Colonic mucosa (tissue), 4 donors: ENCODE measurements at regions not wholly inside any gene's neighbourhood (a gene's known extent, or its start where the extent isn't known, plus 50 kb on each side); places are given as distances from the start of the nearest gene placed in this dataset.

Experiments
- DNase-seq: peaks from one replicate; pipeline ENCODE4 v3.0.0-alpha.2; 2020
- H3K27ac ChIP-seq: fragments of 200-600 bp; one replicate; pipeline ENCODE4 v1.8.0; 2021
- H3K27me3 ChIP-seq: fragments of 200-600 bp; one replicate; pipeline ENCODE4 v1.8.0; 2021
- H3K36me3 ChIP-seq: fragments of 200-600 bp; one replicate; pipeline ENCODE4 v1.8.0; 2021
- H3K4me1 ChIP-seq: fragments of 200-600 bp; one replicate; pipeline ENCODE4 v1.8.0; 2021; ENCODE audit warnings: mild to moderate bottlenecking
- H3K4me3 ChIP-seq: fragments of 200-600 bp; one replicate; pipeline ENCODE4 v1.8.0; 2021
- H3K9ac ChIP-seq, 2 donors: one replicate each; pipeline ENCODE4 v1.7.0; 2013; ENCODE audit warnings: control low read depth in 2 of 2, low read depth in 2 of 2, low read length in 2 of 2
- H3K9me3 ChIP-seq: fragments of 200-600 bp; one replicate; pipeline ENCODE4 v1.8.0; 2021
- intact Hi-C: fragments of 100-400 bp; cut with DNase I; formaldehyde crosslinking; loops from one replicate; pipeline ENCODE4 v1.14.1; 2022
- TF ChIP-seq, protein P1 (sequence below): fragments of 200-600 bp; IDR thresholded peaks from one replicate; pipeline ENCODE4 v1.8.0; 2022; ENCODE audit warnings: antibody characterized with exemption, mild to moderate bottlenecking
- donor health status: healthy.
- donor health status: DM: no; HTN: no; CAD: no.
- donor health status: DM: no; HTN: no; CAD: no.

DNA sequence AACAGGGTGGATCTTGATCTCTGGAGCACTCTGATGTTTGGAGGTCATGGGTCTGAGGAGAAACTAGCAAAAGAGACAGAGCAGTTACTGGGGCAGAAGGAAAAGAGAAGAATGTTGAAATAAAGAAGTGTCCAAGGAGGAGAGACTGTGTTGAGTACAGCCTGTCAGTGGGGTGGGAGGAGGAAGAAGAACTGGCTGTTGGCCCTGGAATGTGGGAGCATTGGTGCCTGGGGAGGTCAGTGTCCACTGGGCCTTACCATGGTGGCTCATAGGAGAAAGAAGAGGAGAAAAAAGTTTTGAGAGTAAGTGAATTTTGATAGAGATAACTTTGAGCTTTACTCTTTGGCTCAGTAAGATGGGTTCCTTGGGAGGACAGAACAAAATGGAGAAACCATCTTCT, 499.0 kb downstream of the TXNL1 start:
- Histone ChIP-seq H3K27ac (peak overlapping the region; percentile 5), H3K4me1 (no peaks in the 10 kb centered on the region), H3K9me3 (no peaks in the 10 kb centered on the region), H3K36me3 (no peaks in the 10 kb centered on the region), H3K4me3 (no peak overlapping the region), H3K9ac (no peak overlapping the region), H3K27me3 (no peaks in the 10 kb centered on the region)
- intact Hi-C loops = no loop called here
- TF ChIP-seq, protein P1, sequence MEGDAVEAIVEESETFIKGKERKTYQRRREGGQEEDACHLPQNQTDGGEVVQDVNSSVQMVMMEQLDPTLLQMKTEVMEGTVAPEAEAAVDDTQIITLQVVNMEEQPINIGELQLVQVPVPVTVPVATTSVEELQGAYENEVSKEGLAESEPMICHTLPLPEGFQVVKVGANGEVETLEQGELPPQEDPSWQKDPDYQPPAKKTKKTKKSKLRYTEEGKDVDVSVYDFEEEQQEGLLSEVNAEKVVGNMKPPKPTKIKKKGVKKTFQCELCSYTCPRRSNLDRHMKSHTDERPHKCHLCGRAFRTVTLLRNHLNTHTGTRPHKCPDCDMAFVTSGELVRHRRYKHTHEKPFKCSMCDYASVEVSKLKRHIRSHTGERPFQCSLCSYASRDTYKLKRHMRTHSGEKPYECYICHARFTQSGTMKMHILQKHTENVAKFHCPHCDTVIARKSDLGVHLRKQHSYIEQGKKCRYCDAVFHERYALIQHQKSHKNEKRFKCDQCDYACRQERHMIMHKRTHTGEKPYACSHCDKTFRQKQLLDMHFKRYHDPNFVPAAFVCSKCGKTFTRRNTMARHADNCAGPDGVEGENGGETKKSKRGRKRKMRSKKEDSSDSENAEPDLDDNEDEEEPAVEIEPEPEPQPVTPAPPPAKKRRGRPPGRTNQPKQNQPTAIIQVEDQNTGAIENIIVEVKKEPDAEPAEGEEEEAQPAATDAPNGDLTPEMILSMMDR = no peak
- DNase-seq = no peak

DNA sequence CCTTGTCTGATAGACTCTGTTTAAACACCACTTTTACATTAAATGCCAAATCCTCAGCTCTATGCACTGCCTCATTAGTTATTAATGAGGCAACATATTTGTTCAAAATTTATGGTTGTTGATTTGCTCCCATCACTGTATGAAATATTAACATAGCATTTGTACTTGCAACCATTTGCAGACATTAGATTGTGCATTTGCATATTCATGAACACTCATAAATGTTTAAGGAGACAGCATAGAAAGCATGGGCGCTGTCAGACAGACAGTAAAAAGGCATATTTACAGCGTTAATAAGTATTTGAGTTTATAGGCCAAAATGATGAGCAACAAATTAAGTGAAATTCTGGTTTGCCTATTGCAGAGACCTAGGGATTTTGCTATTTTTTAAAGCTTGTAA, 502.3 kb downstream of the TXNL1 start:
- H3K4me1 ChIP-seq = no peaks in the 10 kb centered on the region
- intact Hi-C loops = no loop called here
- no peaks in the 10 kb centered on the region for H3K9me3 ChIP-seq
- no peak overlapping the region for H3K9ac ChIP-seq
- TF ChIP-seq, protein P1 = no peak
- H3K4me3 ChIP-seq = no peak overlapping the region
- no peak for DNase-seq
- H3K36me3 ChIP-seq = no peaks in the 10 kb centered on the region
- H3K27ac ChIP-seq = no peak overlapping the region
- no peaks in the 10 kb centered on the region for H3K27me3 ChIP-seq

DNA sequence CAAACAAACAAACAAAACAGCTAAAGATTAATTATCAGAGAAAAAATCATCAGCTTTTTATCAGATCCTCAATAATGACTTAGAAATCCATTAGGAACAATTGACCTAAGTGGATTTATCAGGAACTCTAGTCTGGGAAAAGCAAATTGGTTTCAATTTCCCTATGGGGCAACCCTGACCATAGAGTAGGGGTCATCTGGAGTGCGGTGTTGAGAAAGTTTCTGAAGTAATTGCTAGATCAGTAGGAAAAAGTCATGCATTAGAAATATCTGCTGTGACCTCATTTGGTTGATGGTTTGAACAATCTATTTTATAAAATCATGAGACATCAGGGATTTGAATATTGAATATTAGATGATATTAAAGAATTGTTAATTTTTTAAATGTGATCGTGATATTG, 507.9 kb downstream of the TXNL1 start:
- intact Hi-C loops = no loop called here
- DNase-seq = no peak
- no peaks in the 10 kb centered on the region for H3K36me3 ChIP-seq
- TF ChIP-seq, protein P1 = no peak
- H3K27me3 ChIP-seq = no peaks in the 10 kb centered on the region
- no peaks in the 10 kb centered on the region for H3K4me1 ChIP-seq
- H3K9me3 ChIP-seq = no peaks in the 10 kb centered on the region
- H3K9ac ChIP-seq = no peak overlapping the region
- H3K4me3 ChIP-seq = no peak overlapping the region
- H3K27ac ChIP-seq = no peak overlapping the region

DNA sequence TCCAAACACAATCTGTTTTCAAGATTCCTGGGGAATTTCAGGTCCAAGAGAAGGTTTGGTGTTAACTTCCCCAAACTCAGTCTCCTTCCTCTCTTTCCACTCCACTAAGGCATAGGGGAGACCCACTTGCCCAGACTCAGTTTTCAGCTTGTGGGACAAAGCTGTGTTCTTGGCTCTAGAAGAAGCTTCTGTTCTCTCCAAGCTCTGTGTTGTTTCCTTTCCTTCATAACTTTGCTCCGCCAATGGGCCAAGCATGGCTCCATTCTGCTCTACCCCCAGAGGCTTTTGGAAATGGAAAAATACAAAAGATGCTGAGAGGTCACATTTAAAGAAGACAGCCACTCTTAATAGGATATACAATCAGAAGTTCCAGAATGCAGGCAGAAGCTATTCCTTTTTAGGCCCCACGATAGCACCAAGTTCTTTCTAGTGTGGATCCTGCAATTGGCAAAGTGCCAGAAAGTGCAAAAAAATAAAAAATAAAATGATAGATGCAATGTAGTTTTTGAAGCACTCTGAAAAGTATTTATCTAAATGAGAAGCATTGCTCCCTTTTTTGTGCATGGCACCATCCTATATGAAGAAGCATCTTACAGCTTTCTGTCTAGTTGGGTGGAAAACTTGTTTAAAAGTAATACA, 510.1 kb downstream of the TXNL1 start:
- Histone ChIP-seq H3K27ac (no peak overlapping the region), H3K9me3 (no peaks in the 10 kb centered on the region), H3K4me3 (no peak overlapping the region), H3K4me1 (no peaks in the 10 kb centered on the region), H3K36me3 (no peaks in the 10 kb centered on the region), H3K27me3 (no peaks in the 10 kb centered on the region), H3K9ac (no peak overlapping the region)
- intact Hi-C loops = no loop called here
- no peak for DNase-seq
- TF ChIP-seq, protein P1 = no peak

DNA sequence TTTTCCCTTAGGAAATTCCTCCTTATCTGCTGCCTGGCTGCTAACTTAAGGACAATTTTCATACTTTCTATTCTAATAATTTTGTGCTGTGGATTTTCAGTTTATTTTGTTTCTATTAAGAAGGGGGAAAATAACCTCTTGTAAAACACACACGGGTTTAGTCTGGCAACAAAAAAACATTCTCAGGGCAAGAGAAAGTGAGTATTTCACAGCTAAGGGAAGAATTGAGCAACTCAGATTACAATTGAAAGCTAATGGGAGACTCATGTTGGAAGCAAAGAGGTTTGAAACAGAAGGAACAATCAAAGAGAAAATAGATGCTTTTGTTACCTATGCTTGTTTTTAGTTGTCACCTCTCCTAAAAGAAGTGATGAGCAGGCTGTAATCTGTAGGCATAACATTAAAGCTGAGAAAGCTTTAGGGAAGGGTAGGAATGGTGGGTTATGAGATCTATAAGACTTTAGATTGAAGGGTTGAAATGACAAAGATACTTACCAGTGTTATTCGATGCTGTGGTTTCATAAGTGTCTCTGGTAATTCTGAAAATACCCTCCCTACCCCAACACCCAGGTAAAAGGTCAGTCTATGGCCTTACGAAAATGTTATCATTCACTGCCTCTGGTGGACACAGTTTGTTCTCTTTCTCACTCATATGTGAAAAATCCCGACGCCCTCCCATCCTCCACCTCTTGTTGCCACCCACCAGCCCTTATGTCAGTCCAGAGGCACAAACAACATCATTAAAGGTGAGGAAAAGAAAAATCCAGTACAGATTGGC, 510.9 kb downstream of the TXNL1 start:
- no peak overlapping the region for H3K9ac ChIP-seq
- no peak overlapping the region for H3K4me3 ChIP-seq
- TF ChIP-seq, protein P1 = no peak
- DNase-seq = no peak
- H3K27ac ChIP-seq = no peak overlapping the region
- no peaks in the 10 kb centered on the region for H3K4me1 ChIP-seq
- H3K36me3 ChIP-seq = no peaks in the 10 kb centered on the region
- H3K27me3 ChIP-seq = no peaks in the 10 kb centered on the region
- intact Hi-C loops = no loop called here
- no peaks in the 10 kb centered on the region for H3K9me3 ChIP-seq
